ENCODE measurements at regions not wholly inside any gene's neighbourhood (a gene's known extent, or its start where the extent isn't known, plus 50 kb on each side); places are given as distances from the start of the nearest gene placed in this dataset.

DNA sequence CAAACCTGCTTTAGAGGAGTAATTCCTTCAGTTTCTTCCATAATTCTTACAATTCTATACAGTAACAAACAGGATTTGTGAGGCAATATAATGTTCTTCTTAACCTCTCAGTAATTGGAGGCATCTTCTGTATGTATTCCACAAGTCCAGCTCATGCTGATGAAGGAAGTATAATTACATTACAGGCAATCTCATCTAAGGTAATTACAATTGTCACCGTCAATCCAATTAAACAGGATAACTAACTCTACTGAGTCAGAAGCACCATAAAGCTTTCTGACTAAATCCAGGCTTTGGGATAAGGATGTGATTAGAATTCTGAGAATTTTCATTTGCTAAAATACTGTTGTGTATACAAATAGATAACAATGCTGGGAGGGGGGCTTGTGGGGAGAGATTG lies 115.2 kb upstream of the SEMA6D start:
- Histone ChIP-seq H3K4me3 (replicated peaks in 1 of 3) (no peak overlapping the region), H3K27ac (no peak overlapping the region), H3K36me3 (no peaks in the 10 kb centered on the region), H3K27me3 (no peaks in the 10 kb centered on the region), H3K9me3 (no peaks in the 10 kb centered on the region), H3K4me1 (peaks cover 0 to under 1% of the 10 kb centered on the region in 2 donors)
- no peak for DNase-seq
- intact Hi-C loops (cut with DNase I): no loop called here
- WGBS, 2 donors: 63 to 100% methylated on average over 1 of the region's 1 CpG
- TF ChIP-seq, protein P1, sequence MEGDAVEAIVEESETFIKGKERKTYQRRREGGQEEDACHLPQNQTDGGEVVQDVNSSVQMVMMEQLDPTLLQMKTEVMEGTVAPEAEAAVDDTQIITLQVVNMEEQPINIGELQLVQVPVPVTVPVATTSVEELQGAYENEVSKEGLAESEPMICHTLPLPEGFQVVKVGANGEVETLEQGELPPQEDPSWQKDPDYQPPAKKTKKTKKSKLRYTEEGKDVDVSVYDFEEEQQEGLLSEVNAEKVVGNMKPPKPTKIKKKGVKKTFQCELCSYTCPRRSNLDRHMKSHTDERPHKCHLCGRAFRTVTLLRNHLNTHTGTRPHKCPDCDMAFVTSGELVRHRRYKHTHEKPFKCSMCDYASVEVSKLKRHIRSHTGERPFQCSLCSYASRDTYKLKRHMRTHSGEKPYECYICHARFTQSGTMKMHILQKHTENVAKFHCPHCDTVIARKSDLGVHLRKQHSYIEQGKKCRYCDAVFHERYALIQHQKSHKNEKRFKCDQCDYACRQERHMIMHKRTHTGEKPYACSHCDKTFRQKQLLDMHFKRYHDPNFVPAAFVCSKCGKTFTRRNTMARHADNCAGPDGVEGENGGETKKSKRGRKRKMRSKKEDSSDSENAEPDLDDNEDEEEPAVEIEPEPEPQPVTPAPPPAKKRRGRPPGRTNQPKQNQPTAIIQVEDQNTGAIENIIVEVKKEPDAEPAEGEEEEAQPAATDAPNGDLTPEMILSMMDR (IDR thresholded peaks at IDR 0.05): no peak
- TF ChIP-seq POLR2A (IDR thresholded peaks at IDR 0.05): no peak

DNA sequence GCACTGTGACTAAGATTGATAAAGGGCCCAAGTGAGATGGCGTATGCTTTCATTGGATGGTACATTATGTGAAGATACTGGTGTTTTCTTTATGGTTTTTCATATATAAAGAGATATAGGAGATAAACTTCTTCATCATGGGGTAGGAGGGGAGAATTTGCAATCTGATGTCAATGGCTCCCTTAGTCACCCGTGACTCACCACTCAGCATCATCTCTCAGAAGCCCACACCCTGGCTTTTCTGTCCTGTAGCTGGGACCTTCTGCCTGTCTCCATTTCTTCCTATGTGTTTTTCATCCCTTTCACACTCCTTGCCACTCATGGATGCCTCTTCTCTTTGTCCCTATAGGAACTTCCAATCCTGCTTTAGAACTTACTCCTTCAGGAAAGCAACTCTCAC lies 114.3 kb upstream of the SEMA6D start:
- no peak overlapping the region for H3K4me3 ChIP-seq (replicated peaks in 1 of 3)
- intact Hi-C loops (cut with DNase I): no loop called here

DNA sequence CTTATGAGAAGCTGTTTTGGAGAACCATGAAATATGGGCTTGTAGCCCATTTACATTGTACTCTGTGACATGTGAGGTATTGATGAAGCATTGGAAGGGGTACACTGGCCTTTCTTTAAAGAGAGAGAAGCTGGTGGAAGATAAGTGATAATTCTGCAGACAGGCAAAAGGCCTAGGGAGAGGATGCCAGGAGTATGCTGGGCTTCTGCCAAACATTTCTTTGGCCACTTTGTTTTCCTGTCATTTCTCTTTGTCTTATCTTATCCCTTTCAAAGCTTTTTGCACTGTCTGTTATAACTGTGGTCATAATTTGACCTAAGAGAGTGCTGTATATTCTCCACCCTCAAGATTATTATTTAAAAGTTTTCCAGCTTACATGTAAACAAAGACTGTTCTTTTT lies 109.6 kb upstream of the SEMA6D start:
- H3K36me3 ChIP-seq: no peaks in the 10 kb centered on the region
- intact Hi-C loops (cut with DNase I): no loop called here
- H3K4me1 ChIP-seq: peaks cover 3 to 12% of the 10 kb centered on the region in 2 donors
- TF ChIP-seq POLR2A (IDR thresholded peaks at IDR 0.05): no peak
- TF ChIP-seq, protein P1 (IDR thresholded peaks at IDR 0.05): no peak
- peak; percentile 5 to 26 for DNase-seq
- H3K9me3 ChIP-seq: no peaks in the 10 kb centered on the region
- H3K27ac ChIP-seq: no peak overlapping the region
- H3K4me3 ChIP-seq (replicated peaks in 1 of 3): no peak overlapping the region
- no peaks in the 10 kb centered on the region for H3K27me3 ChIP-seq

More for the DNA sequence above, 114.3 kb upstream of the SEMA6D start:
- TF ChIP-seq, protein P1 (IDR thresholded peaks at IDR 0.05): no peak
- TF ChIP-seq POLR2A (IDR thresholded peaks at IDR 0.05): no peak
- Histone ChIP-seq H3K27ac (no peak overlapping the region), H3K9me3 (no peaks in the 10 kb centered on the region), H3K36me3 (no peaks in the 10 kb centered on the region), H3K27me3 (no peaks in the 10 kb centered on the region), H3K4me1 (peaks cover 1 to 9% of the 10 kb centered on the region in 2 donors)
- 93 to 96% methylated on average over 2 of the region's 2 CpGs for WGBS, 2 donors
- no peak for DNase-seq

DNA sequence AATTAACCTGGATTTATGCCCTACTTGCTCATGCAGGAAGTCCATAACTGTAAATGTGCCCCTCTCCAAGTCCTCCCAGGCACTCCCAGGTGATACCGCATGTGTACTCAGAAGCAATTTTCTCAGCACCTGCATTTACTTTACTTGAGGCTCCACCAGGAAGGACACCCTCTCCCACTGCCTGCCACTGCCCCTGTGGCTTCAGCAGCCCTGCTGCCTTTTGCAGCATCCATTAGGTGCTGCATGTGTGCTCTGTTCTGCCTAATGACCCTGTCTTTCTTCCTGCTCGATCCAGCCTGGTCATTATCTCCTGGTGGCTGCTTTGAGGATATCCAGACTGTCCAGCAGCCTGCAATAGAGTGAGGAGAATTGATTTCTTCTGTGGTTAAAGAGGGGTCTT lies 107.6 kb upstream of the SEMA6D start:
- DNase-seq: no peak
- peaks cover 3 to 12% of the 10 kb centered on the region in 2 donors for H3K4me1 ChIP-seq
- WGBS, 2 donors: 70 to 86% methylated on average over 2 of the region's 2 CpGs
- no peak overlapping the region for H3K4me3 ChIP-seq (replicated peaks in 1 of 3)
- H3K27ac ChIP-seq: no peak overlapping the region
- no peak for TF ChIP-seq POLR2A (IDR thresholded peaks at IDR 0.05)
- TF ChIP-seq, protein P1 (IDR thresholded peaks at IDR 0.05): no peak
- no peaks in the 10 kb centered on the region for H3K27me3 ChIP-seq
- H3K36me3 ChIP-seq: no peaks in the 10 kb centered on the region
- H3K9me3 ChIP-seq: no peaks in the 10 kb centered on the region
- intact Hi-C loops (cut with DNase I): no loop called here

DNA sequence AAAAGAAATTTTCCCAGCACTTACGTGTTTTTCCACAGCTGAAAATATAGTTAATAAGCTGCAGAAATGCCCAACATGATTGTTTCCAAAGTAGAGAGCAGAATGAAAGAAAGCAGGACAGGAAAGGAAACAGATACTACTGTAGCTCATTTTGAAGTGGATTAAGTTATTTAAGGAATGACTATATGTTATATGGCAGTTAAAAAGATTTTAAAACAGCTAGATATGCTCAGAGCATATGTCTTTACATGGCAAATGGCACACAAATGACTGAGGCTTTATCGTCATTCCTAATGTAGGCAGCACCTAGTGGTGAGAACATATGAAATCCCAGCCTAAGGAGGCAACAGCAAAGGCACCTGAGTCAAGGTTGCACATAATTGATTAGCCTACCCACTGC lies 106.6 kb upstream of the SEMA6D start:
- Histone ChIP-seq H3K4me3 (replicated peaks in 1 of 3) (no peak overlapping the region), H3K9me3 (no peaks in the 10 kb centered on the region), H3K27ac (no peak overlapping the region), H3K36me3 (no peaks in the 10 kb centered on the region), H3K27me3 (no peaks in the 10 kb centered on the region), H3K4me1 (peaks cover 3 to 12% of the 10 kb centered on the region in 2 donors)
- DNase-seq: no peak
- TF ChIP-seq, protein P1 (IDR thresholded peaks at IDR 0.05): no peak
- TF ChIP-seq POLR2A (IDR thresholded peaks at IDR 0.05): no peak
- WGBS, 2 donors: 94 to 96% methylated on average over 2 of the region's 2 CpGs
- intact Hi-C loops (cut with DNase I): no loop called here

Measured in thyroid gland (tissue), 4 donors.